DND-41 (cell line): ENCODE measurements at regions not wholly inside any gene's neighbourhood (a gene's known extent, or its start where the extent isn't known, plus 50 kb on each side); places are given as distances from the start of the nearest gene placed in this dataset.

ENCODE experiments used
- ATAC-seq: fragments of 200-7000 bp; cut with Tn5 transposase; 3 replicates; pipeline ENCODE4 v1.9.1; 2021; ENCODE audit warnings: low read depth; ENCODE audit not compliant: insufficient read depth
- DNase-seq: peaks from one replicate; pipeline ENCODE4 v3.0.0-alpha.2; 2020
- H2AFZ ChIP-seq: 2 replicates; pipeline ENCODE4 v1.6.0; 2012; ENCODE audit warnings: low read depth, low read length
- H3K27ac ChIP-seq: 2 replicates; pipeline ENCODE4 v1.5.1; 2012; ENCODE audit warnings: low read length, inconsistent platforms
- H3K27me3 ChIP-seq: fragments of 200-600 bp; sonication (generic); 2 replicates; pipeline ENCODE4 v1.6.0; 2012; ENCODE audit warnings: low read length, mild to moderate bottlenecking, inconsistent platforms; ENCODE audit not compliant: insufficient read depth, poor library complexity
- H3K36me3 ChIP-seq: 2 replicates; pipeline ENCODE4 v1.5.1; 2012; ENCODE audit warnings: low read length, inconsistent platforms; ENCODE audit not compliant: insufficient read depth
- H3K4me1 ChIP-seq: 2 replicates; pipeline ENCODE4 v1.5.1; 2012; ENCODE audit warnings: mild to moderate bottlenecking, low read length; ENCODE audit not compliant: insufficient read depth
- H3K4me2 ChIP-seq: 2 replicates; pipeline ENCODE4 v1.6.0; 2012; ENCODE audit warnings: mild to moderate bottlenecking, moderate library complexity, low read length, inconsistent platforms; ENCODE audit not compliant: insufficient read depth
- H3K4me3 ChIP-seq, 2 experiments: fragments of 200-600 bp in 1 of 2; shearing (Covaris generic) in 1 of 2; 2 replicates each; pipeline ENCODE4 v1.5.1; 2012 to 2016; ENCODE audit warnings: inconsistent platforms in 2 of 2, low read length in 2 of 2, mild to moderate bottlenecking in 2 of 2, low read depth in 1 of 2, moderate library complexity in 1 of 2
- H3K79me2 ChIP-seq: 2 replicates; pipeline ENCODE4 v1.6.0; 2012; ENCODE audit warnings: low read length, inconsistent platforms; ENCODE audit not compliant: insufficient read depth
- H3K9ac ChIP-seq: 2 replicates; pipeline ENCODE4 v1.6.0; 2012; ENCODE audit warnings: low read depth, mild to moderate bottlenecking, inconsistent platforms, low read length, moderate library complexity
- H3K9me3 ChIP-seq: 2 replicates; pipeline ENCODE4 v1.5.1; 2012; ENCODE audit warnings: low read length, moderate library complexity, mild to moderate bottlenecking, inconsistent platforms; ENCODE audit not compliant: insufficient read depth, severe bottlenecking
- H4K20me1 ChIP-seq: 2 replicates; pipeline ENCODE4 v1.6.0; 2012; ENCODE audit warnings: low read length; ENCODE audit not compliant: insufficient read depth
- CTCF ChIP-seq: IDR thresholded peaks from 2 replicates; pipeline ENCODE4 v1.5.1; 2012; ENCODE audit warnings: borderline replicate concordance, low read length, moderate library complexity, mild to moderate bottlenecking; ENCODE audit not compliant: poor library complexity, severe bottlenecking; ENCODE audit errors: extremely low read depth
- EZH2 ChIP-seq: IDR thresholded peaks from 3 replicates; pipeline ENCODE4 v1.6.1; 2012; ENCODE audit warnings: borderline replicate concordance, low read depth, mild to moderate bottlenecking, moderate library complexity, low read length, inconsistent platforms; ENCODE audit not compliant: severe bottlenecking

- Histone ChIP-seq H3K9ac (no peak overlapping the region), H3K4me1 (no peaks in the 10 kb centered on the region), H4K20me1 (no peaks in the 10 kb centered on the region), H3K4me2 (no peak overlapping the region), H3K27ac (no peak overlapping the region), H3K27me3 (peaks cover 4% of the 10 kb centered on the region), H3K79me2 (no peaks in the 10 kb centered on the region), H3K9me3 (peaks cover 4% of the 10 kb centered on the region), H2AFZ (no peak overlapping the region), H3K36me3 (no peaks in the 10 kb centered on the region), H3K4me3 (no peak overlapping the region)
- no peak for DNase-seq
- no peak for TF ChIP-seq EZH2
- no peak for TF ChIP-seq CTCF
- ATAC-seq = no peak
These were observed 85.6 kb upstream of the SHH start for GRCh38 chr7:155897758-155898386.

GRCh38 chr7:155896531-155897263, 84.4 kb upstream of the SHH start:
- no peak overlapping the region for H3K27ac ChIP-seq
- no peak overlapping the region for H3K4me2 ChIP-seq
- H3K4me1 ChIP-seq = no peaks in the 10 kb centered on the region
- no peak overlapping the region for H3K9ac ChIP-seq
- ATAC-seq (no peak), DNase-seq (no peak)
- H2AFZ ChIP-seq = no peak overlapping the region
- no peaks in the 10 kb centered on the region for H4K20me1 ChIP-seq
- H3K9me3 ChIP-seq = peaks cover 4% of the 10 kb centered on the region
- H3K79me2 ChIP-seq = no peaks in the 10 kb centered on the region
- no peaks in the 10 kb centered on the region for H3K36me3 ChIP-seq
- H3K4me3 ChIP-seq = no peak overlapping the region
- H3K27me3 ChIP-seq = peaks cover 4% of the 10 kb centered on the region
- TF ChIP-seq EZH2 (no peak), CTCF (no peak)

- no peak overlapping the region for H2AFZ ChIP-seq
- H4K20me1 ChIP-seq = no peaks in the 10 kb centered on the region
- H3K36me3 ChIP-seq = no peaks in the 10 kb centered on the region
- H3K9ac ChIP-seq = no peak overlapping the region
- no peaks in the 10 kb centered on the region for H3K79me2 ChIP-seq
- ATAC-seq (no peak), DNase-seq (no peak)
- H3K4me1 ChIP-seq = no peaks in the 10 kb centered on the region
- H3K9me3 ChIP-seq = peaks cover 2% of the 10 kb centered on the region
- H3K27me3 ChIP-seq = peaks cover 4% of the 10 kb centered on the region
- TF ChIP-seq EZH2 = no peak
- no peak for TF ChIP-seq CTCF
- no peak overlapping the region for H3K4me3 ChIP-seq
- no peak overlapping the region for H3K27ac ChIP-seq
- H3K4me2 ChIP-seq = no peak overlapping the region
These were observed 81.4 kb upstream of the SHH start for GRCh38 chr7:155893664-155894063.
